HG02759 (cell line): ENCODE measurements at regions not wholly inside any gene's neighbourhood (a gene's known extent, or its start where the extent isn't known, plus 50 kb on each side); places are given as distances from the start of the nearest gene placed in this dataset.
"Not testable (repeated sequence)": the region's sequence is repeated elsewhere in the genome, so short reads cannot be mapped to it uniquely, and the experiment has no call there.

Source experiments
- ATAC-seq: cut with Tn5 transposase; IDR thresholded peaks from one replicate; pipeline ENCODE4 v1.9.1; 2021; ENCODE audit warnings: mild to moderate bottlenecking, moderate library complexity; ENCODE audit not compliant: unreplicated experiment

DNA sequence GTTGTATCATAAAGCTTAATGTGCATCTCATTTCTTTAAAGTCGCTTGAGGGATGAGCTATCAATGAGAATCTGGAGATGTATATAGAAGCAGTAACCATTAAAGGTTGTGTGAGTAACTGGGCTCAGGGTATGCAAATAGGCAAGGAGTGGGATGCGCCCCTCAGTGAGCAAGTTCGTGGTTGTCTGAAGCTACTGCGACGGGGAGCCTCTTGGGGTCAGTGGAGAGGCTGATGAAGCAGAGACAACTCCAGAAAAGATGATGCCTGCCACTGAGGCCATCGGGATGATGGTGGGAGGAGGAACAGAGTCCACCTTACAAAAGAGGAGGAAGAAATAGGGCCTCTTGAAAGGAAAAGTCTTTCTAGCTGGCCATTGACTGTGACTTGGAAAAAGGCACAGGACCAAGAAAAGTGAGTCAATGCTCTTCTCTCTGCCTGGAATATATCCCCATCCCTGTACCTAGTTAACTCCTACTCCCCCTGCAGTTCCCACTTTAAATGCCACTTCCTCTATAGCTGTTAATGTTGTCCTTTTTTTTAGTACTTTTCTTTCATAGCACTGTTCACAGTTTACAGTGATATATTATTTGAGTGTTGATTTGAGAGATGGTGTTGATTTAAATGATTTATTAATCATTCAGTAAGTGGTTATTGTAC, 51.4 kb upstream of the LSM6 start:
- ATAC-seq: peak; percentile 86

DNA sequence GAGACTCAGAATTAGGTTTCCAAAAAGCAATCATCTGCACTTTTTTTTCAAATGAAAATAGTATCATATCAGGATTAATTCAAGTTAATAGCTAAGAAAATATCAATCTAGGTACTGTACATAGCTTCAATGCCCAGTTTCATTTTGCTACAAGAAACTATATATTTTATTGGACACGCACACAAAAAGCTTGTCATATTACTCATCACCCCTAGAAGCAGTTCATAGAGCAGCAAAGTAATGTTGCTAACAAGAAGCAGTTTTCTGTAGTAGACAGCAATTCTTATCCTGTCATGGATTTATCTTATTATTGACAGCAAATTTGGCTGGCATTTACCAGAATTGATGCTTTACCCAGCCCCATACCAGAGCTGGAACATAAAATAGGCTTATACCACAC, 52.3 kb upstream of the LSM6 start:
- ATAC-seq: no peak

DNA sequence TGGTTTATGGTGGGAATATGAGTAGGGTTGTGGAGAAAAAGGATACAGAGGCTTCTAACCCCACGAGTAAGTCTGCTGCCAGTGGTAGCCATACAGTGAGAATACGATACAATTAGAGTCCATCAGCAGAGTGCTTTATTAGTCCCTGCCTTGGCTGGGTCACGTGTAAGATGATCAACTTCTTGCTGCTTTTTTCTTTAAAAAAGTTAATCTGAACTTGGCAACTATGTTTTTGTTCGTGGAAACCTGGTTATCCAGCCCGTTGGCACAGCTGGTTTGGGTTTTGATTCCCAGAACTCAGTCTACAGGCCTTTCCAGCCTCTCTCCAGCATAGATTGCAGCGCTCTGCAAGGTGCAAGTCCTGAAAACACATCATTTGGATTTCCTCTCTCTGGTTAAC, 53.1 kb upstream of the LSM6 start:
- ATAC-seq: no peak

- no peak for ATAC-seq
Measured at GRCh38 chr4:146121757-146122156, 53.8 kb upstream of the LSM6 start.

DNA sequence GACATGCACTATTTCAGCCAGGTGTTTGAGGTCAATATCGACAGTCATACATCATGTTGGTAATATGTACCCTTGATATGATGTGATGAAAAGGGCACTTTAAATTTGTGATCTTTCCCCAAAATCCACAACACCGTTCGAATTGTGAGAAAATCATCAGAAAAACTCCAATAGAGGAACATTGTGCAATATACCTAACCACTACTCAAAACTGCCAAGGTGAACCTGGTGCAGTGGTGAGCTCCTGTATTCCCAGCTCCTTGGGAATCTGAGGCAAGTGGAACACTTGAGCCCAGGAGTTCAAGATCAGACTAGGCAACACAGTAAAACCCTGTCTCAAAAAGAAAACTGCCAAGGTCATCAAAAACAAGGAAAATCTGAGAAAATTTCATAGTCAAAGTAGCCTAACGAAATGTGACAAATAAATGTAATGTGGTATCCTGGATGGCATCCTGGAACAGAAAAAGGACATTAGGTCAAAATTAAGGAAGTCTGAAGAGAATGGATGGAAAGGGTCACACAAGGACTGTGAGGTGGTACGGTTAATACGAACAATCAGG, 55.6 kb upstream of the LSM6 start:
- no peak for ATAC-seq

DNA sequence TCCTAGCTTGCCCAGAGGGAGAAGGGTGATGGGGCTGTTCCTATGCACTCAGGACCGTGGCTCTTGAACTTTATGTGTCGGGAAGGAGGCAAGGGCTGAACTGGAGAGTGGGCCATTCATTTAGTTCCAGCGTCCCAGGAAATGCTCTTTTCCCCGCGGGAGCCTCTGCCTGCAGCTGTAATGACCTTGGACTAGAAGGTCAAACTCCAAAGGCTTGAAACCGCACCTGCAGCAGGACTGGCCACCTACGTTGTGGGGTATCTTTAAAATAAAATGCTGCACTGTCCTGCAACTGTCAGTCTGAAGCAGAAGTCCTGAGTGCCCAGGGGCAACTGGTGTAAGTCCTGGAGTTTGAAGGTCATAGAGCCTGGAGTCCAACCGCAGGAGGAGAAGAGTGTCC, 61.5 kb upstream of the LSM6 start:
- no peak for ATAC-seq

GRCh38 chr4:146113171-146113570, 62.3 kb upstream of the LSM6 start:
- no peak for ATAC-seq

GRCh38 chr4:146112389-146112788, 63.1 kb upstream of the LSM6 start:
- ATAC-seq: peak; percentile 35

DNA sequence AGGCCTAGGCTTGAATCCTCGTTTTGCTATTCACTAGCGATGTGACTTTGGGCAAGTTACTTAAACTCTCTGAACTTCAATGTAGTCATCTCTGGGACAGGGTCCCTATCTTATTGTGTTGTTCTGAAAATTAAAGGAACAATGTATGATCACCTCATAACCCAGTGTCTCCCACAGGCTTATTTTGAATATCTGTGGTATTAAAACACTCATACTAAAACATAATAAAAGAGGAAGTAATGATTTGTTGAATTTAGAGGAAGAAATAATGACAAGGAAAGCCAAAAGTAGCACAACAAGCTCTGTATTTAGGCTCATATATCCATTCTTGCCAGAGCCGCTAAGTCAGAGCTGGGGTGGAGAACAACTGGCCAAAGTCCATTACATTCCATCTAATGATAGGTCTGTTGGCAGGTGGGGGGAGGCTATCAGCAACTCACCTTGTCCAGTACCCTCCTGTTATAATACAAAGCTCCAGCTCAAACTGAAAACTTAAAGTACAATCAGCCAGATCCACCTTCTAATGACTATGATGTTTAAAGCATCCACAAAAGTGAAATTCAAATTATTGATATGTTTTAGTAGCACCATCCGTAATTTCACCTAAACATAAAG, 64.5 kb upstream of the LSM6 start:
- ATAC-seq: peak; percentile 44

DNA sequence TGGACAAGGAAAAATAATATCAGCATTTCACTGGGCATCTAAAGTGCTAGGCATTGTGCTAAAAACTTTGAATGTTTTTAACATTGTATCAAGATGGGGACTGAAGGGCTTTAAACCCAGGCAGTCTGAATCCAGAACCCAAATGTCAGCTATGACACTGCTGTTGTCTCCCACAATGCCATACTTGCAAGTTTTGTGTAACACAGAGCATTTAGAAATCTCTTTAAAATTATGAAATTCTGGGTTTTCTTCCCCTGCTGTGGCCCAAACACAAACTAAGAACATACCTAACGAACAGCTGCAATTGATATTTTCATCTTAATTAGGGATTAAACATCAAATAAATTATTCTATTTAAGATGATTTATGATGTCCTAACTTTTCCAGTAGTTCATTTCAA, 66.8 kb upstream of the LSM6 start:
- no peak for ATAC-seq

DNA sequence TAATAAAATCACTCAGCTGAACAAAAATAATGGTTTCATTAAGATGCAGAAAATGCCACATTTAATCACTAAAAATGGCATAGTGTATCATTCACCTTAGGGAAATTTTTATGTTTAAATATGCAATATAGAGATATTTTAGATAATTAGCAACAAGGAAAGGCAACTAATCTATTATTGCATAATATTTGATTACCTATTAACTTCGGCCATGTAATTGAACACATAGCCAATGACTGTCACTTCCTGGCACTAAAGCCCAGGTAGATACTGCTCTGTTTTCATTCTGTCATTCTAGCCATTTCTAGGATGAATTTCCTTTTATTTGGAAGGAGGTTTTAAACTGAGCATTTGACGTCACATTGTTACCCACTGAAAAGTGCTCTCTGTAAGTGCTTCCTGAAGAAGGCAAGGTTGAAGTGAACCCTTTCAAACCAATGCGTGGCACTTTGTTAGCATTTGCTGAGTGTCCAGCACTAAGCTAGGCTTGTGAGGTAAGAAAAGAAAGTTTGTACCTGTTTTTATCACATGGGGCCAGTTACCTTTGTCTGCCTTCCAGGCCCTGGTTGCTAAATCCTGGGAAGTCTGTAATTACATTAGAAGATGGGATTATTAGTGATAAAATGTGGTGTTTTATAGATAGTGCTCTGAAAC, 67.8 kb upstream of the LSM6 start:
- ATAC-seq: no peak

DNA sequence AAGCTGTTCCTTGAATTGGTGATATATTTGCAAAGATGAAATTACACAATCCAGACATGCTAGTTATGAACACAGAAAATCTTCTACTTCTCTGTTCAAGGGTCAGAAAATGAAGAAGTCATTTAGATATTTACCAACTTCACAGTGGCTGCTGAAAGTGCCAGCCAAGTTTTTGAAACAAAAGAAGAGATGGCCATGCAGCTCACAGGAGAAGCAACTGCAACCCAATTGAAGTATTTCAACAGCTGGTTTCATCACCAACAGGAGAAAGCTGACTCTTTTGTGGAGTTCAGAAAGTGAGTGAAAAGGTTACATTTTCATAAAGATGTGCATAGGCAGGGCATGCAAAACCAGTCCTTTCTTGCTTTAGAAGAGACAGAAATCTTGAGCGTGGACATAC, 70.1 kb upstream of the LSM6 start:
- peak; percentile 26 for ATAC-seq

DNA sequence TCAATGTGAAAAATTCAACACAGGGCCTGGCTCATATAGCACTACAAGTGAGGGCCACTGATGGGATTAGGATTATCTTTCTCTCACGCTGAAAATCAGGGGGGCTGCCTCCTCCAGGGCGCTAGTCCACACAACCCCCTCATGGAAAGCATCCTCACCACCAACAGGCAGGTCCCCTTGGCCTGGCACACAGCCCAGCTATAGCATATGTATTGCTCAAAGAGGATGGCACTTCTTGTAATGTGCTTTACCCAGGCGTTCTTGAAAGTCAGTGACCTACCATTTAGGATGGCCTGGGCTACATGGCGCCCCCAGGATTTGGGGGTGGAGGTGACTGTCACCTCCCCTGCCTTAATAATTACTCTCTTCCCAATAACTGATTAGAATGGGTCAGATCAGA, 71.0 kb upstream of the LSM6 start:
- no peak for ATAC-seq

GRCh38 chr4:146104052-146104451, 71.5 kb upstream of the LSM6 start:
- ATAC-seq: not testable (repeated sequence)

- ATAC-seq: no peak
Measured at GRCh38 chr4:146099585-146099984, 75.9 kb upstream of the LSM6 start.

DNA sequence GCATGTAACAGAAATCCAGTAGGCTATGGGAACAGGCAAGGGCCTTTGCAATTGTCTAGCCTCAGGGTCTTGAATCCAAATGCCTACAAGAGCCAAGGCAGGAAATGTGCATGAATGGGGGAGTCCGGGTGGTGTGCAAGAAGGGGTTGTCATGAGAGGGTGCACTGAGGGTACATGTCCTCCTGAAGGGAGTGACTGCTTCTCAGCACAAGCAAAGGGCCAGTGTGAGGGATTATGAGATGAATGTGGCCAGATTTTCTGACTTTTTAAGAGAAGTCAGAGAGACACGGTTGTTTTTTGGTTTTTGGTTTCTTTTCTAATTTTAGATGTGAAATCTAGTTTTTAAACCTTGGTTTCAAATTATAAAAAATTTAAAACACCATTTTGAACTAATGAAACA, 76.5 kb upstream of the LSM6 start:
- peak; percentile 64 for ATAC-seq

- peak; percentile 75 for ATAC-seq
Measured at GRCh38 chr4:146098397-146098796, 77.1 kb upstream of the LSM6 start.

DNA sequence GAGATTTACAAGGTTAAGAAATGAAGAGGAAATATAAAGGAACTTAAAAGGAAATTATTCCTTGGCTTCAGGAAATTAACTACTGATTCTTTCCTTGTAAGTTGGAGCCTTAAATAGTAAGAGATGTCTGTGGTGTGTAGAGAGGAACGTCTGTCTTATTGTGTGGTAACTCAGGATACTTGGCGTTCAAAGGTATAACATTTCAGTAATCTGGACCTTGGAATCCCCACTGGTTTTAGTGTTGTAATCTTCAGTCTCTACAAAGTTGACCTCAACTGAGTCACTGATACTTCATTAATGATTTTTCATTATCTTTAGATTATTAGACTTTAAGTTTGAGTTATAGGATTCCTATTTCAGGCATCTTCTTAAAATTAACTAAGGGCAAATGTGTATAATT, 79.1 kb upstream of the LSM6 start:
- no peak for ATAC-seq

- no peak for ATAC-seq
Measured at GRCh38 chr4:146095860-146096259, 79.7 kb upstream of the LSM6 start.

DNA sequence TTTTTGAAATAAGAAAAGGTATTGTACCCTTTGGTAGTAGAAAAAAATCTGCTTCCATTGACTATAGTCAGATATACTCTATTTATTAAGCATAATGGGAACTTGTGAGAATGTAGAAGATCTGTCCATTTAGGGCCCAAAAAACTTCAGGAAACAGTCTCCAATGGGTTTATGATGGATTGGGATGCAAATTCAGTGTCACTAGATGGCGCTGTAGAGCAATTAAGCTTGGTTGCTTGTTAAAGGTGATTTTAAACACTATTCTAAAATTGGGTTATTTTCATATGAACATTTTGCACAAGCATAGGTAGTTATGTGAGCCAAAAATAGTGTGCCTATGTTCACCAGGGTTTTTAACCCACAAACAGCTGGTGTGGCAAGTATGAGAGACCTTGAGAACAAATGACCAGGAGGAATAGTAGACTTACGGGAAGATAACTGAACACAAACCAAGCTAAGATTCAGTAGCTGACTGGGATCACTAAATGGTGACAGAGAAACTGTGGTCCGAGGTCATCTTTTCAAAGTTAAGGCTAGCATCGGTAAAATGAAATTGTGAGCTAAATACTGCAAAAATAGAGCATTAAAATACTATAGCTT, 80.3 kb upstream of the LSM6 start:
- ATAC-seq: no peak

GRCh38 chr4:146088690-146089089, 86.8 kb upstream of the LSM6 start:
- ATAC-seq: no peak

DNA sequence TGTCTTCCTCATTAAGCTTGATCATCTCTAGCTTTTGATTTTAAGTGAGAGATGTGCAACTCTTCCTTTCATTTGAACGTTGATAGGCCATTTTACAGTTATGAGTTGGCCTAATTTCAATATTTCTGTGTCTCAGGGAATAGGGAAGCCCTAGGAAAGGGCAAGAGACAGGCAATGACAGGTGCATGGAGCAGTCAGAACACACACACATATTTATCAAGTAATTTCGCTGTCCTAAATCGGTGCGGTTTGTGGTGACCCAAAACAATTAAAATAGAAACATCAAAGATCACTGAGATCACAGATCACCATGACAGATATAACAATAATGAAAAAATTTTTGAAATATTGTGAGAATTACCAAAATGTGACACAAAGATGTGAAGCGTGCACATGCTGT, 87.7 kb upstream of the LSM6 start:
- ATAC-seq: no peak
